Lung (tissue), 11 donors: ENCODE measurements at regions not wholly inside any gene's neighbourhood (a gene's known extent, or its start where the extent isn't known, plus 50 kb on each side); places are given as distances from the start of the nearest gene placed in this dataset.

ENCODE experiments used
- ATAC-seq: fragments of 200-7000 bp; cut with Tn5 transposase; one replicate; pipeline ENCODE4 v1.9.1; 2020; ENCODE audit warnings: moderate number of reproducible peaks; ENCODE audit not compliant: insufficient read depth, low FRiP score
- DNase-seq, 3 donors: peaks; one replicate each; pipeline ENCODE4 v3.0.0-alpha.2; 2013 to 2017
- H3K27ac ChIP-seq, 2 donors: one replicate each; pipeline ENCODE4 v1.5.1; 2013; ENCODE audit warnings: mild to moderate bottlenecking in 2 of 2, moderate library complexity in 2 of 2, control low read depth in 1 of 2, inconsistent platforms in 1 of 2, low read depth in 1 of 2, low read length in 1 of 2
- H3K27me3 ChIP-seq, 3 donors: one replicate each; pipeline ENCODE4 v1.5.1; 2013; ENCODE audit warnings: low read length in 2 of 3; ENCODE audit not compliant: control insufficient read depth in 3 of 3, insufficient read depth in 3 of 3
- H3K36me3 ChIP-seq, 4 donors: one replicate each; pipeline ENCODE4 v1.5.1; 2013; ENCODE audit warnings: low read length in 4 of 4, mild to moderate bottlenecking in 1 of 4, moderate library complexity in 1 of 4; ENCODE audit not compliant: control insufficient read depth in 4 of 4, insufficient read depth in 4 of 4
- H3K4me1 ChIP-seq, 5 donors: one replicate each; pipeline ENCODE4 v1.5.1; 2013; ENCODE audit warnings: low read length in 5 of 5, mild to moderate bottlenecking in 2 of 5, moderate library complexity in 1 of 5; ENCODE audit not compliant: control insufficient read depth in 5 of 5, insufficient read depth in 5 of 5
- H3K4me3 ChIP-seq: one replicate; pipeline ENCODE4 v1.5.1; 2013; ENCODE audit warnings: mild to moderate bottlenecking, control low read depth, moderate library complexity
- H3K9ac ChIP-seq, 2 donors: one replicate each; pipeline ENCODE4 v1.5.1; 2013; ENCODE audit warnings: low read length in 2 of 2, control low read depth in 1 of 2; ENCODE audit not compliant: insufficient read depth in 1 of 2
- H3K9me3 ChIP-seq, 4 donors: one replicate each; pipeline ENCODE4 v1.5.1; 2013; ENCODE audit warnings: low read length in 3 of 4, mild to moderate bottlenecking in 1 of 4, moderate library complexity in 1 of 4; ENCODE audit not compliant: control insufficient read depth in 4 of 4, insufficient read depth in 3 of 4
- WGBS, 2 donors: extraction: QIAGEN DNeasy Blood & Tissue Kit; methylation state at CpG; one replicate each; pipeline ENCODE4 v1.1.7; 2013; 5-methylcytosine and 5-hydroxymethylcytosine counted together
- TF ChIP-seq, protein P1 (sequence below): IDR thresholded peaks from 2 replicates; pipeline ENCODE4 v1.5.1; 2012; ENCODE audit warnings: mild to moderate bottlenecking; ENCODE audit errors: control extremely low read depth, extremely low read depth
- donor health status: control.
- donor health status: control.
- donor health status: Bipolar disorder and iron deficiency.
- donor health status: healthy.
- donor health status: DM: yes; HTN: yes; CAD: no.

DNA sequence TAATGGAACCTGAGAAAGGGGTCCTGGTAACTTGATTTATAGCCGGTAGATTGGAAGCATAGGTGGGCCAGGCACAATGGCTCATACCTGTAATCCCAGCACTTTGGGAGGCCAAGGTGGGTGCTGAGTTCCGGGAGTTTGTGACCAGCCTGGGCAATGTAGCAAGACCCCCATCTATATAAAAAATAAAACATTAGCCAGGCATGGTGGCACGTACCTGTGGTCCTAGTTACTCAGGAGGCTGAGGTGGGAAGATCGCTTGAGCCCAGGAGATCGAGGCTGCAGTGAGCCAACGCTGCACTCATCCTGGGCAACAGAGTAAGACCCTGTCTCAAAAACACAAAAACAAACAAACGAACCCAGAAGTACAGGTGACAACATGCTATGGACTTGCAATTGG lies 76.5 kb downstream of the ZNF281 start:
- no peaks in the 10 kb centered on the region for H3K36me3 ChIP-seq
- ATAC-seq: no peak
- DNase-seq: no peak
- no peak overlapping the region for H3K4me3 ChIP-seq
- WGBS, 2 donors: 95 to 98% methylated on average over 7 of the region's 7 CpGs
- peaks cover 0 to 8% (median 0%) of the 10 kb centered on the region in 5 donors for H3K4me1 ChIP-seq
- no peaks in the 10 kb centered on the region for H3K27me3 ChIP-seq
- no peak overlapping the region for H3K9ac ChIP-seq
- H3K27ac ChIP-seq: no peak overlapping the region
- TF ChIP-seq, protein P1, sequence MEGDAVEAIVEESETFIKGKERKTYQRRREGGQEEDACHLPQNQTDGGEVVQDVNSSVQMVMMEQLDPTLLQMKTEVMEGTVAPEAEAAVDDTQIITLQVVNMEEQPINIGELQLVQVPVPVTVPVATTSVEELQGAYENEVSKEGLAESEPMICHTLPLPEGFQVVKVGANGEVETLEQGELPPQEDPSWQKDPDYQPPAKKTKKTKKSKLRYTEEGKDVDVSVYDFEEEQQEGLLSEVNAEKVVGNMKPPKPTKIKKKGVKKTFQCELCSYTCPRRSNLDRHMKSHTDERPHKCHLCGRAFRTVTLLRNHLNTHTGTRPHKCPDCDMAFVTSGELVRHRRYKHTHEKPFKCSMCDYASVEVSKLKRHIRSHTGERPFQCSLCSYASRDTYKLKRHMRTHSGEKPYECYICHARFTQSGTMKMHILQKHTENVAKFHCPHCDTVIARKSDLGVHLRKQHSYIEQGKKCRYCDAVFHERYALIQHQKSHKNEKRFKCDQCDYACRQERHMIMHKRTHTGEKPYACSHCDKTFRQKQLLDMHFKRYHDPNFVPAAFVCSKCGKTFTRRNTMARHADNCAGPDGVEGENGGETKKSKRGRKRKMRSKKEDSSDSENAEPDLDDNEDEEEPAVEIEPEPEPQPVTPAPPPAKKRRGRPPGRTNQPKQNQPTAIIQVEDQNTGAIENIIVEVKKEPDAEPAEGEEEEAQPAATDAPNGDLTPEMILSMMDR: no peak
- H3K9me3 ChIP-seq: no peaks in the 10 kb centered on the region

DNA sequence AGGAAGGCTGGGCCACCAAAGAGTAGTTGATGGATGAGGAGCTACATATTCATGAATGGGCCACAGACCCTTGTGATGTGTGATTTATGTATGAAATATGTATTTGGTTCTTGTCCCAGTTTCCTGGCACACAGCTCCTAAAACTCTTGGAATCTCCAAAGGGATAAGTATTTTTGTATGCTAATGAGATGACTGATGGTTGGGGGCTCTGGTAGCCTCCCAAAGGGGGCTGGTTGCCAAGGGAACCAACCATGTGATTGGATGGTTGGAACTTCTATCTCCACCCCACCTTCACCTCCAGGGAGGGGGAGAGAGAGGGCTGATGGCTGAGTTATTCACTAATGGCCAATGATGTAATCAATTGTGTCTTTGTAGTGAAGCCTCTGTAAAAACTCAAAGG lies 77.1 kb downstream of the ZNF281 start:
- peak in 1 of 3 donors; percentile 5 for DNase-seq
- no peak for ATAC-seq
- H3K9me3 ChIP-seq: no peaks in the 10 kb centered on the region
- no peak overlapping the region for H3K4me3 ChIP-seq
- H3K36me3 ChIP-seq: no peaks in the 10 kb centered on the region
- peaks cover 0 to 8% (median 0%) of the 10 kb centered on the region in 5 donors for H3K4me1 ChIP-seq
- H3K27ac ChIP-seq: no peak overlapping the region
- H3K9ac ChIP-seq: no peak overlapping the region
- H3K27me3 ChIP-seq: no peaks in the 10 kb centered on the region
- TF ChIP-seq, protein P1: no peak

DNA sequence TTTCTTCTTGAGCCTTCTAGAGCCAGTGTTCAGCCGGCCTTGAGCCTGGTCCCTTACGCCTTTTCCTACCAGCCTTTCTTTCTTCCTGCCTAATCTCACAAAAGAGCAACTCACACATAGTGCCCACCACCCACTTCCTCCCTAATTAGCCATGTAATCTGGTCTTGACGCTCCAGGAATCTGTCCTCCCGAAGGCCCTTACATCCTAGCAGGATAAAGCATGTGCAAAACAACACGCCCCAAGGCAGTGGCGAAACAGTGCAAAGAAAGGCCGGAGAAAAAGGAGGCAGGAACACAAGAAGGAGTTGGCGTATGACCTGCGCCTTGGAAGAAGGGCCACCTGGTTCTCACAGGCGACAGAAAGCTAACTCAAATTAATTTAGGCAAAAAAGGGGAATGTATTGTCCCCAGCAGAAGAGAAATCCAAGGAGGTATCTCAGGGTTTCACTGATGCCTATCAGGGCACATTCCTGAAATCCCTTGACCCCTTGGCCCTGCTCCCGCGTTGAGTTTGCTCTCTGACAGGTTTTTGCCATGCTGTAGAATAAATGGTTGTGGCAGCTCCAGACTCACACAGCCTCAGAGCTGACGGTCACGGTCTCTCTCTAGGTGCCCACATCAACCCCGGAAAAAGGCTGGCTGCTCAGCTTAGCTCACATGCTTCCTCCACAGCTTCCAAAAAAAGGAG lies 79.0 kb downstream of the ZNF281 start:
- ATAC-seq (no peak), DNase-seq (peak in 2 of 3 donors; percentile 15 to 19)
- TF ChIP-seq, protein P1: no peak
- WGBS, 2 donors: 75 to 78% methylated on average over 15 of the region's 15 CpGs
- no peaks in the 10 kb centered on the region for H3K36me3 ChIP-seq
- H3K9me3 ChIP-seq: no peaks in the 10 kb centered on the region
- no peak overlapping the region for H3K4me3 ChIP-seq
- H3K4me1 ChIP-seq: peaks cover 0 to 8% (median 0%) of the 10 kb centered on the region in 5 donors
- no peaks in the 10 kb centered on the region for H3K27me3 ChIP-seq
- H3K27ac ChIP-seq: no peak overlapping the region
- no peak overlapping the region for H3K9ac ChIP-seq
